Skeletal muscle tissue (tissue), 3 donors: ENCODE measurements at regions not wholly inside any gene's neighbourhood (a gene's known extent, or its start where the extent isn't known, plus 50 kb on each side); places are given as distances from the start of the nearest gene placed in this dataset.

Experiments used
- H3K27ac ChIP-seq: one replicate; pipeline ENCODE4 v1.7.0; 2013; ENCODE audit warnings: mild to moderate bottlenecking, low read depth, low read length, inconsistent platforms
- H3K27me3 ChIP-seq, 3 donors: one replicate each; pipeline ENCODE4 v1.7.0; 2013; ENCODE audit warnings: low read length in 3 of 3; ENCODE audit not compliant: control insufficient read depth in 3 of 3, insufficient read depth in 3 of 3
- H3K36me3 ChIP-seq, 3 donors: one replicate each; pipeline ENCODE4 v1.7.0; 2013; ENCODE audit warnings: low read length in 3 of 3; ENCODE audit not compliant: control insufficient read depth in 3 of 3, insufficient read depth in 3 of 3
- H3K4me1 ChIP-seq, 3 donors: one replicate each; pipeline ENCODE4 v1.7.0; 2013; ENCODE audit warnings: low read length in 3 of 3, mild to moderate bottlenecking in 3 of 3; ENCODE audit not compliant: control insufficient read depth in 3 of 3, insufficient read depth in 3 of 3
- H3K4me3 ChIP-seq, 3 donors: one replicate each; pipeline ENCODE4 v1.7.0; 2013; ENCODE audit warnings: low read length in 3 of 3
- H3K9ac ChIP-seq, 3 donors: one replicate each; pipeline ENCODE4 v1.7.0; 2013; ENCODE audit warnings: low read length in 3 of 3, mild to moderate bottlenecking in 3 of 3, moderate library complexity in 2 of 3, low read depth in 1 of 3
- H3K9me3 ChIP-seq, 3 donors: one replicate each; pipeline ENCODE4 v1.7.0; 2013; ENCODE audit warnings: low read length in 3 of 3; ENCODE audit not compliant: control insufficient read depth in 3 of 3
- donor health status: Osteomylitis.

- Histone ChIP-seq H3K27me3 (no peaks in the 10 kb centered on the region), H3K4me1 (no peaks in the 10 kb centered on the region), H3K9ac (no peak overlapping the region), H3K9me3 (no peaks in the 10 kb centered on the region), H3K36me3 (no peaks in the 10 kb centered on the region), H3K4me3 (no peak overlapping the region), H3K27ac (no peak overlapping the region)
These were observed 899.8 kb downstream of the ROBO2 start for GRCh38 chr3:77939726-77940125.

- Histone ChIP-seq H3K27ac (no peak overlapping the region), H3K4me1 (no peaks in the 10 kb centered on the region), H3K9ac (no peak overlapping the region), H3K36me3 (no peaks in the 10 kb centered on the region), H3K27me3 (no peaks in the 10 kb centered on the region), H3K4me3 (no peak overlapping the region), H3K9me3 (no peaks in the 10 kb centered on the region)
These were observed 903.7 kb downstream of the ROBO2 start for GRCh38 chr3:77943598-77943997.

GRCh38 chr3:77945320-77945719, 905.4 kb downstream of the ROBO2 start:
- H3K27ac ChIP-seq: no peak overlapping the region

GRCh38 chr3:77947671-77948070, 907.8 kb downstream of the ROBO2 start:
- no peaks in the 10 kb centered on the region for H3K27me3 ChIP-seq
- H3K27ac ChIP-seq: no peak overlapping the region
- H3K9me3 ChIP-seq: no peaks in the 10 kb centered on the region
- no peak overlapping the region for H3K9ac ChIP-seq
- no peaks in the 10 kb centered on the region for H3K4me1 ChIP-seq
- no peak overlapping the region for H3K4me3 ChIP-seq
- no peaks in the 10 kb centered on the region for H3K36me3 ChIP-seq

More at GRCh38 chr3:77945320-77945719, 905.4 kb downstream of the ROBO2 start:
- Histone ChIP-seq H3K9ac (no peak overlapping the region), H3K27me3 (no peaks in the 10 kb centered on the region), H3K4me3 (no peak overlapping the region), H3K4me1 (no peaks in the 10 kb centered on the region), H3K36me3 (no peaks in the 10 kb centered on the region), H3K9me3 (no peaks in the 10 kb centered on the region)

GRCh38 chr3:77967621-77968020, 927.7 kb downstream of the ROBO2 start:
- Histone ChIP-seq H3K9ac (no peak overlapping the region), H3K4me3 (no peak overlapping the region), H3K4me1 (no peaks in the 10 kb centered on the region), H3K27me3 (no peaks in the 10 kb centered on the region), H3K9me3 (no peaks in the 10 kb centered on the region), H3K36me3 (no peaks in the 10 kb centered on the region), H3K27ac (no peak overlapping the region)

GRCh38 chr3:77976079-77976478, 936.2 kb downstream of the ROBO2 start:
- no peaks in the 10 kb centered on the region for H3K36me3 ChIP-seq

GRCh38 chr3:78003090-78003489, 963.2 kb downstream of the ROBO2 start:
- Histone ChIP-seq H3K9me3 (no peaks in the 10 kb centered on the region), H3K4me1 (no peaks in the 10 kb centered on the region), H3K27ac (no peak overlapping the region)

More at GRCh38 chr3:77976079-77976478, 936.2 kb downstream of the ROBO2 start:
- H3K27me3 ChIP-seq: no peaks in the 10 kb centered on the region
- H3K9me3 ChIP-seq: no peaks in the 10 kb centered on the region
- H3K4me1 ChIP-seq: no peaks in the 10 kb centered on the region
- H3K9ac ChIP-seq: no peak overlapping the region
- no peak overlapping the region for H3K4me3 ChIP-seq
- H3K27ac ChIP-seq: no peak overlapping the region

GRCh38 chr3:78004571-78004970, 964.7 kb downstream of the ROBO2 start:
- Histone ChIP-seq H3K27me3 (no peaks in the 10 kb centered on the region), H3K36me3 (no peaks in the 10 kb centered on the region), H3K27ac (no peak overlapping the region), H3K4me1 (no peaks in the 10 kb centered on the region), H3K9me3 (no peaks in the 10 kb centered on the region), H3K9ac (no peak overlapping the region), H3K4me3 (no peak overlapping the region)

More at GRCh38 chr3:78003090-78003489, 963.2 kb downstream of the ROBO2 start:
- no peaks in the 10 kb centered on the region for H3K36me3 ChIP-seq
- no peaks in the 10 kb centered on the region for H3K27me3 ChIP-seq
- H3K9ac ChIP-seq: no peak overlapping the region
- H3K4me3 ChIP-seq: no peak overlapping the region

GRCh38 chr3:78013653-78014052, 973.8 kb downstream of the ROBO2 start:
- H3K4me3 ChIP-seq: no peak overlapping the region
- no peak overlapping the region for H3K27ac ChIP-seq
- H3K9me3 ChIP-seq: no peaks in the 10 kb centered on the region
- H3K9ac ChIP-seq: no peak overlapping the region
- H3K27me3 ChIP-seq: no peaks in the 10 kb centered on the region
- H3K36me3 ChIP-seq: no peaks in the 10 kb centered on the region
- no peaks in the 10 kb centered on the region for H3K4me1 ChIP-seq

GRCh38 chr3:78015856-78016255, 976.0 kb downstream of the ROBO2 start:
- H3K4me3 ChIP-seq: no peak overlapping the region
- no peaks in the 10 kb centered on the region for H3K27me3 ChIP-seq
- H3K9me3 ChIP-seq: no peaks in the 10 kb centered on the region
- H3K9ac ChIP-seq: no peak overlapping the region
- H3K4me1 ChIP-seq: no peaks in the 10 kb centered on the region
- H3K27ac ChIP-seq: no peak overlapping the region
- no peaks in the 10 kb centered on the region for H3K36me3 ChIP-seq

GRCh38 chr3:78021710-78022109, 981.8 kb downstream of the ROBO2 start:
- no peak overlapping the region for H3K27ac ChIP-seq
- H3K4me3 ChIP-seq: no peak overlapping the region
- H3K9ac ChIP-seq: no peak overlapping the region
- no peaks in the 10 kb centered on the region for H3K36me3 ChIP-seq
- no peaks in the 10 kb centered on the region for H3K27me3 ChIP-seq
- no peaks in the 10 kb centered on the region for H3K4me1 ChIP-seq
- H3K9me3 ChIP-seq: no peaks in the 10 kb centered on the region
